ENCODE measurements at regions not wholly inside any gene's neighbourhood (a gene's known extent, or its start where the extent isn't known, plus 50 kb on each side); places are given as distances from the start of the nearest gene placed in this dataset.
A peak's percentile ranks its signal among the peaks of the same experiment; 100 is the strongest.

GRCh38 chr14:22333422-22334274 lies 255.4 kb downstream of the DAD1 start (continued):
- TF ChIP-seq NKRF (conservative IDR thresholded peaks at IDR 0.05) (no peak), NFIC (IDR thresholded peaks at IDR 0.05; ENCODE audit: low read depth, low read length) (peak; percentile 48; the same call in 1 of the 2 replicates), KDM1A (IDR thresholded peaks at IDR 0.05; ENCODE audit: borderline replicate concordance) (no peak), SIX5 (IDR thresholded peaks at IDR 0.05; ENCODE audit: low read depth, low read length, severe bottlenecking) (no peak), IRF5 (IDR thresholded peaks at IDR 0.05; ENCODE audit: borderline replicate concordance) (no peak), PBX3 (IDR thresholded peaks at IDR 0.05; ENCODE audit: insufficient replicate concordance, low read depth, low read length) (peak; percentile 33), DPF2 (IDR thresholded peaks at IDR 0.05) (peak; percentile 55; the same call in 1 of the 2 replicates), SP1 (IDR thresholded peaks at IDR 0.05; ENCODE audit: low read depth, low read length) (no peak), STAT3 (IDR thresholded peaks at IDR 0.05; ENCODE audit: low read depth, low read length) (no peak), IKZF1 (conservative IDR thresholded peaks at IDR 0.05) (peak; percentile 44), RBBP5 (conservative IDR thresholded peaks at IDR 0.05) (no peak), SMAD5 (IDR thresholded peaks at IDR 0.05; ENCODE audit: low read depth) (no peak), TAF1 (IDR thresholded peaks at IDR 0.05; ENCODE audit: borderline replicate concordance, low read depth, low read length) (no peak), BCL11A (IDR thresholded peaks at IDR 0.05; ENCODE audit: low read depth, low read length) (peak; percentile 40; the same call in 1 of the 2 replicates)
